ENCODE measurements at regions not wholly inside any gene's neighbourhood (a gene's known extent, or its start where the extent isn't known, plus 50 kb on each side); places are given as distances from the start of the nearest gene placed in this dataset.

DNA sequence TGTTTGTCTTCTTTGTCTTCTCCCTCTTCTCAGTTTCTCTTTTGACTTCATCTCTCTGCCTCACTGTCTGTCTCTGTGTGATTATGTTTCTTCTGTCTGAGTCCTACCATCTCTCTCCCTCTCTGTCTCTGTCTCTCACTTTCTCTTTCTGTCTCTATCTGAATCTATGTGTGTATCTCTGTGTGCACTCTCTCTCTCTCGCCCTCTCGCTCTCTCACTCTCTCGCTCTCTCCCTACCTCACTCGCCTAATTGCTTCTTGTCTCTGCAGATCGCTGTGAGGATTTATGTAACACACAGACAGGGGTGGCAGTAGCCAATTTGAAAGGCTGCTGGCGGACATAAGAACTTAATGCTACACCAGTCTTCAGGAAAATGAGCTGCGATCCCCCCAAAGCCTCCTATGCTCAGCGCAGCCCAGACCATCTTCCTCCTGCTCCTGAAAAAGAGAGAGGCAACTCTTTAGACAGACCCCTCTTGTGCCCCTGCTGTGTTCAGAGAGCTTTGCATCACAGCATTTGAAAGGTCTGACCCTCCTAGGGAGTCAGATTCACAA is 140.9 kb downstream of the CCT6B start:
- no peak for TF ChIP-seq CTCF (conservative IDR thresholded peaks at IDR 0.05 in 1 of 2, IDR thresholded peaks at IDR 0.05 in 1 of 2; ENCODE audit: extremely low read depth in 1 of 2, insufficient read depth in 1 of 2, low read depth in 1 of 2, low read length in 2 of 2)
- TF ChIP-seq EZH2 (IDR thresholded peaks at IDR 0.05; ENCODE audit: borderline replicate concordance, low read length): no peak

Data from mammary epithelial cell (primary cell).